ENCODE measurements at regions not wholly inside any gene's neighbourhood (a gene's known extent, or its start where the extent isn't known, plus 50 kb on each side); places are given as distances from the start of the nearest gene placed in this dataset.

- no peak for DNase-seq (ENCODE audit: low read depth)
These were observed 291.0 kb downstream of the NSG2 start for GRCh38 chr5:174336479-174336878.

- DNase-seq (ENCODE audit: low read depth), result no peak
These were observed 292.0 kb downstream of the NSG2 start for GRCh38 chr5:174337276-174338184.

- DNase-seq (ENCODE audit: low read depth), result no peak
These were observed 292.9 kb downstream of the NSG2 start for GRCh38 chr5:174338185-174339010.

GRCh38 chr5:174339130-174339529 is 293.6 kb downstream of the NSG2 start:
- no peak for DNase-seq (ENCODE audit: low read depth)

GRCh38 chr5:174340226-174340625 is 294.7 kb downstream of the NSG2 start:
- no peak for DNase-seq (ENCODE audit: low read depth)

- no peak for DNase-seq (ENCODE audit: low read depth)
These were observed 297.2 kb downstream of the NSG2 start for GRCh38 chr5:174342696-174343095.

GRCh38 chr5:174343826-174344225 is 298.3 kb downstream of the NSG2 start:
- no peak for DNase-seq (ENCODE audit: low read depth)

- no peak for DNase-seq (ENCODE audit: low read depth)
These were observed 298.8 kb downstream of the NSG2 start for GRCh38 chr5:174344335-174344734.

- no peak for DNase-seq (ENCODE audit: low read depth)
These were observed 301.7 kb downstream of the NSG2 start for GRCh38 chr5:174347183-174347582.

GRCh38 chr5:174348311-174348981 is 302.9 kb downstream of the NSG2 start:
- no peak for DNase-seq (ENCODE audit: low read depth)

- DNase-seq (ENCODE audit: low read depth), result no peak
These were observed 307.2 kb downstream of the NSG2 start for GRCh38 chr5:174352681-174353080.

GRCh38 chr5:174354571-174354970 is 309.1 kb downstream of the NSG2 start:
- no peak for DNase-seq (ENCODE audit: low read depth)

- DNase-seq (ENCODE audit: low read depth), result no peak
These were observed 309.7 kb downstream of the NSG2 start for GRCh38 chr5:174355208-174355612.

GRCh38 chr5:174355995-174356394 is 310.5 kb downstream of the NSG2 start:
- no peak for DNase-seq (ENCODE audit: low read depth)

GRCh38 chr5:174356536-174356935 is 311.0 kb downstream of the NSG2 start:
- no peak for DNase-seq (ENCODE audit: low read depth)

GRCh38 chr5:174358276-174358675 is 312.8 kb downstream of the NSG2 start:
- no peak for DNase-seq (ENCODE audit: low read depth)

GRCh38 chr5:174359071-174359470 is 313.6 kb downstream of the NSG2 start:
- DNase-seq (ENCODE audit: low read depth), result no peak

- DNase-seq (ENCODE audit: low read depth), result no peak
These were observed 317.0 kb downstream of the NSG2 start for GRCh38 chr5:174362514-174362913.

- DNase-seq (ENCODE audit: low read depth), result no peak
These were observed 318.4 kb downstream of the NSG2 start for GRCh38 chr5:174363934-174364333.

GRCh38 chr5:174364676-174365075 is 319.2 kb downstream of the NSG2 start:
- DNase-seq (ENCODE audit: low read depth), result no peak

- no peak for DNase-seq (ENCODE audit: low read depth)
These were observed 326.1 kb downstream of the NSG2 start for GRCh38 chr5:174371600-174372094.

- DNase-seq (ENCODE audit: low read depth), result no peak
These were observed 328.7 kb downstream of the NSG2 start for GRCh38 chr5:174374206-174374605.

Measured in T follicular helper cell (primary cell).